Activated CD4-positive, alpha-beta T cell treated with anti-CD3 and anti-CD28 coated beads, Interleukin-2, amount 50 U/mL, for 24 hours (primary cell): ENCODE measurements at regions not wholly inside any gene's neighbourhood (a gene's known extent, or its start where the extent isn't known, plus 50 kb on each side); places are given as distances from the start of the nearest gene placed in this dataset.

Source experiments
- DNase-seq, 2 donors: peaks; one replicate each; pipeline ENCODE4 v3.0.0-alpha.2; 2020; ENCODE audit warnings: low read depth in 1 of 2, low spot score in 1 of 2

- no peak for DNase-seq
Measured at GRCh38 chr2:83584672-83585071, 874.4 kb downstream of the SUCLG1 start.

GRCh38 chr2:83582589-83582988 is 876.5 kb downstream of the SUCLG1 start:
- DNase-seq: no peak

GRCh38 chr2:83579507-83579906 is 879.6 kb downstream of the SUCLG1 start:
- DNase-seq: no peak

- no peak for DNase-seq
Measured at GRCh38 chr2:83578405-83578804, 880.7 kb downstream of the SUCLG1 start.

GRCh38 chr2:83574614-83575013 is 884.5 kb downstream of the SUCLG1 start:
- DNase-seq: no peak

GRCh38 chr2:83573060-83573459 is 886.0 kb downstream of the SUCLG1 start:
- no peak for DNase-seq

- no peak for DNase-seq
Measured at GRCh38 chr2:83572400-83572799, 886.7 kb downstream of the SUCLG1 start.

GRCh38 chr2:83567551-83567950 is 891.5 kb downstream of the SUCLG1 start:
- no peak for DNase-seq

GRCh38 chr2:83565626-83566025 is 893.5 kb downstream of the SUCLG1 start:
- DNase-seq: no peak

GRCh38 chr2:83565181-83565580 is 893.9 kb downstream of the SUCLG1 start:
- DNase-seq: no peak

GRCh38 chr2:83561592-83561991 is 897.5 kb downstream of the SUCLG1 start:
- no peak for DNase-seq

GRCh38 chr2:83536556-83536955 is 922.5 kb downstream of the SUCLG1 start:
- DNase-seq: no peak

- DNase-seq: no peak
Measured at GRCh38 chr2:83534416-83534815, 924.7 kb downstream of the SUCLG1 start.

GRCh38 chr2:83531206-83531826 is 927.8 kb downstream of the SUCLG1 start:
- DNase-seq: no peak

GRCh38 chr2:83528767-83529166 is 930.3 kb downstream of the SUCLG1 start:
- no peak for DNase-seq

GRCh38 chr2:83522891-83523493 is 936.1 kb downstream of the SUCLG1 start:
- DNase-seq: no peak

GRCh38 chr2:83517727-83518368 is 941.2 kb downstream of the SUCLG1 start:
- no peak for DNase-seq

GRCh38 chr2:83516503-83516902 is 942.6 kb downstream of the SUCLG1 start:
- no peak for DNase-seq

- DNase-seq: no peak
Measured at GRCh38 chr2:83487451-83487850, 971.6 kb downstream of the SUCLG1 start.

GRCh38 chr2:83481436-83481835 is 977.6 kb downstream of the SUCLG1 start:
- no peak for DNase-seq

GRCh38 chr2:83478037-83478436 is 981.0 kb downstream of the SUCLG1 start:
- no peak for DNase-seq

GRCh38 chr2:83475371-83475770 is 983.7 kb downstream of the SUCLG1 start:
- DNase-seq: no peak

- DNase-seq: no peak
Measured at GRCh38 chr2:83471655-83472054, 987.4 kb downstream of the SUCLG1 start.
